PC-3 (cell line): ENCODE measurements at regions not wholly inside any gene's neighbourhood (a gene's known extent, or its start where the extent isn't known, plus 50 kb on each side); places are given as distances from the start of the nearest gene placed in this dataset.
A peak's percentile ranks its signal among the peaks of the same experiment; 100 is the strongest.

Experiments
- ATAC-seq: fragments of 200-7000 bp; cut with Tn5 transposase; 2 replicates; pipeline ENCODE4 v1.9.1; 2020; ENCODE audit warnings: mild to moderate bottlenecking, moderate library complexity
- BruUV-seq: library from RNA; stranded (reverse); fragments of 400-500 nt; replicated peaks from 2 replicates; lab custom pipeline; 2021; lab: Mats Ljungman, UMichigan
- CTCF ChIA-PET: fragments of 300-600 bp; sonication (Branson Sonifier 250); formaldehyde crosslinking; loops from one replicate; lab custom pipeline; 2022; ENCODE audit warnings: antibody characterized with exemption; lab: Charles Lee
- POLR2A ChIA-PET: fragments of 300-600 bp; sonication (Branson Sonifier 250); formaldehyde crosslinking; loops from one replicate; lab custom pipeline; 2022; ENCODE audit warnings: antibody characterized with exemption; ENCODE audit not compliant: unreplicated experiment; lab: Charles Lee
- DNase-seq: peaks from one replicate; pipeline ENCODE4 v3.0.0-alpha.2; 2015
- H2AFZ ChIP-seq: fragments of 300-600 bp; sonication (generic); 2 replicates; pipeline ENCODE4 v1.6.0; 2016; ENCODE audit warnings: antibody characterized with exemption, low read length
- H3F3A ChIP-seq: fragments of 300-600 bp; sonication (generic); one replicate; pipeline ENCODE4 v1.6.0; 2017; ENCODE audit warnings: antibody characterized with exemption, low read length, control low read depth, mild to moderate bottlenecking; ENCODE audit not compliant: unreplicated experiment
- H3K27ac ChIP-seq: fragments of 300-600 bp; sonication (generic); 2 replicates; pipeline ENCODE4 v1.5.1; 2016; ENCODE audit warnings: mild to moderate bottlenecking, low read length
- H3K27me3 ChIP-seq: fragments of 300-600 bp; sonication (generic); 2 replicates; pipeline ENCODE4 v1.6.1; 2016; ENCODE audit warnings: low read length, mixed read lengths
- H3K36me3 ChIP-seq: fragments of 300-600 bp; sonication (generic); 2 replicates; pipeline ENCODE4 v1.6.1; 2016; ENCODE audit warnings: low read depth, mixed run types, low read length, mixed read lengths
- H3K4me1 ChIP-seq: fragments of 300-600 bp; sonication (generic); 2 replicates; pipeline ENCODE4 v1.5.1; 2016; ENCODE audit warnings: low read length; ENCODE audit not compliant: insufficient read depth
- H3K4me2 ChIP-seq: fragments of 300-600 bp; sonication (generic); 2 replicates; pipeline ENCODE4 v1.6.0; 2016; ENCODE audit warnings: low read length
- H3K4me3 ChIP-seq: fragments of 300-600 bp; sonication (generic); 2 replicates; pipeline ENCODE4 v1.5.1; 2016; ENCODE audit warnings: mild to moderate bottlenecking, low read length, mixed read lengths
- H3K79me2 ChIP-seq: fragments of 300-600 bp; sonication (generic); 2 replicates; pipeline ENCODE4 v1.6.1; 2017; ENCODE audit warnings: low read length, mixed read lengths
- H3K9ac ChIP-seq: fragments of 300-600 bp; sonication (generic); 2 replicates; pipeline ENCODE4 v1.6.0; 2016; ENCODE audit warnings: mild to moderate bottlenecking, low read length
- H3K9me2 ChIP-seq: fragments of 300-600 bp; sonication (generic); replicated peaks from 2 replicates; pipeline ENCODE4 v1.6.1; 2016; ENCODE audit warnings: mixed run types, low read length, mixed read lengths
- H3K9me3 ChIP-seq: fragments of 300-600 bp; sonication (generic); 2 replicates; pipeline ENCODE4 v1.6.1; 2016; ENCODE audit warnings: low read length, mixed read lengths
- H4K20me1 ChIP-seq: fragments of 300-600 bp; sonication (generic); 2 replicates; pipeline ENCODE4 v1.6.1; 2016; ENCODE audit warnings: low read length, mixed read lengths
- EZH2 ChIP-seq: fragments of 300-600 bp; sonication (generic); IDR thresholded peaks from one replicate; pipeline ENCODE4 v1.6.1; 2017; ENCODE audit warnings: antibody characterized with exemption, mild to moderate bottlenecking, low read length; ENCODE audit not compliant: unreplicated experiment
- EZH2phosphoT487 ChIP-seq: fragments of 300-600 bp; sonication (generic); IDR thresholded peaks from 2 replicates; pipeline ENCODE4 v1.6.1; 2018; ENCODE audit warnings: mild to moderate bottlenecking, antibody characterized with exemption, low read length, borderline replicate concordance
- intact Hi-C: fragments of 100-400 bp; cut with micrococcal nuclease; formaldehyde crosslinking; loops from 2 replicates; pipeline ENCODE4 v1.9.0; 2023
- TF ChIP-seq, protein P1 (sequence below): fragments of 300-600 bp; sonication (generic); conservative IDR thresholded peaks from 2 replicates; pipeline ENCODE4 v1.5.1; 2017; ENCODE audit warnings: antibody characterized with exemption, low read depth, mild to moderate bottlenecking, low read length

DNA sequence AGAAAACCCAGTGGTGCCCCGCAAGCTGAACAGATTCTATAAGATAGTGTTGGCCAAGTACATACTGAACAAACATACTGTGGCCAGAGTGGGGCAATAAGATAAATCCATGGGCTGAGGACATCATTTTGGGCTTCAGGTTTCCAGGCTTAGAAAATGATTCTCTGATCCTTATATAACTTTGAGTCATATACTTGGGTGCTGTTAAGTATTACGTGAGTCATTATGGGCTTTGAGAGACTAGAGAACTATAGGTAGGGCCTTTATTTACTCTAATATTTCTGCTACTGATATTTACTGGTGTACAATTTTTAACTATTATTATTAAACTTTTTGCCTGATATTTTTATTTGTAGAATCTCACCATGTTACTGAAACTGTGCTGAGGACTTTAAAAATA, 586.1 kb downstream of the CENPC start:
- peak; percentile 76 for ATAC-seq
- ChIA-PET CTCF (no interaction called here), POLR2A (no interaction called here)
- Histone ChIP-seq H4K20me1 (no peaks in the 10 kb centered on the region), H3K27ac (no peak overlapping the region), H3K27me3 (no peaks in the 10 kb centered on the region), H3K9ac (no peak overlapping the region), H3K9me2 (no peaks in the 10 kb centered on the region), H2AFZ (no peak overlapping the region), H3K4me3 (no peak overlapping the region), H3F3A (no peaks in the 10 kb centered on the region), H3K79me2 (no peaks in the 10 kb centered on the region), H3K4me1 (no peaks in the 10 kb centered on the region), H3K36me3 (no peaks in the 10 kb centered on the region), H3K4me2 (no peak overlapping the region), H3K9me3 (no peaks in the 10 kb centered on the region)
- peak; percentile 44 for DNase-seq
- BruUV-seq: no TSS peak
- intact Hi-C loops: loop anchor here (5.0 kb wide), 1 partner anchor 257 kb away; no protein-coding TSS in a partner anchor
- TF ChIP-seq, protein P1, sequence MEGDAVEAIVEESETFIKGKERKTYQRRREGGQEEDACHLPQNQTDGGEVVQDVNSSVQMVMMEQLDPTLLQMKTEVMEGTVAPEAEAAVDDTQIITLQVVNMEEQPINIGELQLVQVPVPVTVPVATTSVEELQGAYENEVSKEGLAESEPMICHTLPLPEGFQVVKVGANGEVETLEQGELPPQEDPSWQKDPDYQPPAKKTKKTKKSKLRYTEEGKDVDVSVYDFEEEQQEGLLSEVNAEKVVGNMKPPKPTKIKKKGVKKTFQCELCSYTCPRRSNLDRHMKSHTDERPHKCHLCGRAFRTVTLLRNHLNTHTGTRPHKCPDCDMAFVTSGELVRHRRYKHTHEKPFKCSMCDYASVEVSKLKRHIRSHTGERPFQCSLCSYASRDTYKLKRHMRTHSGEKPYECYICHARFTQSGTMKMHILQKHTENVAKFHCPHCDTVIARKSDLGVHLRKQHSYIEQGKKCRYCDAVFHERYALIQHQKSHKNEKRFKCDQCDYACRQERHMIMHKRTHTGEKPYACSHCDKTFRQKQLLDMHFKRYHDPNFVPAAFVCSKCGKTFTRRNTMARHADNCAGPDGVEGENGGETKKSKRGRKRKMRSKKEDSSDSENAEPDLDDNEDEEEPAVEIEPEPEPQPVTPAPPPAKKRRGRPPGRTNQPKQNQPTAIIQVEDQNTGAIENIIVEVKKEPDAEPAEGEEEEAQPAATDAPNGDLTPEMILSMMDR: no peak
- TF ChIP-seq EZH2 (no peak), EZH2phosphoT487 (no peak)

DNA sequence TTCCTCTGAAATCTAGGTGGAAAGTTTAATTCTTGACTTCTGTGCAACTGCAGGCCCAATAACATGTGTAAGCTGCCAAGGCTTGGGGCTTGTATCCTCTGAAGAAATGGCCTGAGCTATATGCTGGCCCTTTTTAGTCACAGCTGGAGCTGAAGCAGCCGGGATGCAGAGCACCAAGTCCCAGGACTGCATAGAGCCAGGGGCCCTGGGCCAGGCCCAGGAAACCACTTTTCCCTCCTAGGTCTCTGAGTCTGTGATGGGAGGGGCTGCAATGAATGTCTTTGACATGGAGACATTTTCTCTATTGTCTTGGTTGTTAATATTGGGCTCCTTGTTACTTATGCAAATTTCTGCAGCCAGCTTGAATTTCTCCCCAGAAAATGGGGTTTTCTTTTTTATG, 588.5 kb downstream of the CENPC start:
- H3K9me3 ChIP-seq: no peaks in the 10 kb centered on the region
- no peak overlapping the region for H3K27ac ChIP-seq
- H3K4me2 ChIP-seq: no peak overlapping the region
- H3K36me3 ChIP-seq: no peaks in the 10 kb centered on the region
- H2AFZ ChIP-seq: no peak overlapping the region
- no peak overlapping the region for H3K9ac ChIP-seq
- TF ChIP-seq EZH2phosphoT487: no peak
- DNase-seq (no peak), ATAC-seq (no peak)
- ChIA-PET CTCF (no interaction called here), POLR2A (no interaction called here)
- no peaks in the 10 kb centered on the region for H3K4me1 ChIP-seq
- H3K79me2 ChIP-seq: no peaks in the 10 kb centered on the region
- no peaks in the 10 kb centered on the region for H3K9me2 ChIP-seq
- intact Hi-C loops: loop anchor here (5.0 kb wide), 1 partner anchor 255 kb away; no protein-coding TSS in a partner anchor
- no peaks in the 10 kb centered on the region for H3K27me3 ChIP-seq
- no TSS peak for BruUV-seq
- H4K20me1 ChIP-seq: no peaks in the 10 kb centered on the region
- H3K4me3 ChIP-seq: no peak overlapping the region
- H3F3A ChIP-seq: no peaks in the 10 kb centered on the region

DNA sequence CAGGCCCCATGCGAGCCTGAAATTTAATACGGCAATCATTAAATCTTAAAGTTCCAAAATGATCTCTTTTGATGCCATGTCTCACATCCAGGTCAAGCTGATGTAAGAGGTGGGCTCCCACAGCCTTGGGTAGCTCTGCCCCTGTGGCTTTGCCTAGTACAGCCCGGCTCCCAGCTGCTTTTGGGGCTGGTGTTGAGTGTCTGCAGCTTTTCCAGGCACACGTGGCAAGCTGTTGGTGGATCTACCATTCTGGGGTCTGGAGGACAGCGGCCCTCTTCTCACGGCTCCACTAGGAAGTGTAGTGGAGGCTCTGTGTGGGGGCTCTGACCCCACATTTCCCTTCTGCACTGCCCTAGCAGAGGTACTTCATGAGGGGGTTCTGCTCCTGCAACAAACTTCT, 588.9 kb downstream of the CENPC start:
- ChIA-PET CTCF (no interaction called here), POLR2A (no interaction called here)
- no peaks in the 10 kb centered on the region for H3K4me1 ChIP-seq
- no peaks in the 10 kb centered on the region for H3K9me3 ChIP-seq
- no peak overlapping the region for H3K27ac ChIP-seq
- no peaks in the 10 kb centered on the region for H3K79me2 ChIP-seq
- DNase-seq: no peak
- H3K27me3 ChIP-seq: no peaks in the 10 kb centered on the region
- H3K9me2 ChIP-seq: no peaks in the 10 kb centered on the region
- H3K9ac ChIP-seq: no peak overlapping the region
- no peaks in the 10 kb centered on the region for H4K20me1 ChIP-seq
- no peaks in the 10 kb centered on the region for H3K36me3 ChIP-seq
- intact Hi-C loops: loop anchor here (5.0 kb wide), 1 partner anchor 254 kb away; no protein-coding TSS in a partner anchor
- ATAC-seq: no peak
- no peak overlapping the region for H3K4me3 ChIP-seq
- H2AFZ ChIP-seq: no peak overlapping the region
- TF ChIP-seq EZH2phosphoT487 (no peak), EZH2 (no peak)
- TF ChIP-seq, protein P1: no peak
- BruUV-seq: no TSS peak
- no peaks in the 10 kb centered on the region for H3F3A ChIP-seq
- H3K4me2 ChIP-seq: no peak overlapping the region
